Tibial nerve (tissue), 4 donors: ENCODE measurements at regions not wholly inside any gene's neighbourhood (a gene's known extent, or its start where the extent isn't known, plus 50 kb on each side); places are given as distances from the start of the nearest gene placed in this dataset.
"Not testable (repeated sequence)": the region's sequence is repeated elsewhere in the genome, so short reads cannot be mapped to it uniquely, and the experiment has no call there.

ENCODE experiments used
- DNase-seq, 2 donors: peaks; one replicate each; pipeline ENCODE4 v3.0.0-alpha.2; 2019; ENCODE audit warnings: low spot score in 2 of 2
- H3K27ac ChIP-seq, 4 donors: fragments of 200-600 bp; sonication (generic) in 3 of 4; one replicate each; pipeline ENCODE4 v1.5.1; 2017 to 2019; ENCODE audit warnings: mild to moderate bottlenecking in 1 of 4
- H3K27me3 ChIP-seq, 2 donors: fragments of 200-600 bp; sonication (generic) in 1 of 2; one replicate each; pipeline versions ENCODE4 v1.5.1 to v1.6.0; 2017 to 2019
- H3K36me3 ChIP-seq, 3 donors: fragments of 200-600 bp; sonication (generic); one replicate each; pipeline ENCODE4 v1.5.1; 2018 to 2019
- H3K4me1 ChIP-seq, 4 donors: fragments of 200-600 bp; sonication (generic) in 3 of 4; one replicate each; pipeline ENCODE4 v1.5.1; 2017 to 2019
- H3K4me3 ChIP-seq, 4 donors: fragments of 200-600 bp; sonication (generic) in 3 of 4; one replicate each; pipeline ENCODE4 v1.5.1; 2017 to 2019; ENCODE audit warnings: mild to moderate bottlenecking in 1 of 4, moderate library complexity in 1 of 4
- H3K9me3 ChIP-seq, 4 donors: fragments of 200-600 bp; sonication (generic) in 3 of 4; one replicate each; pipeline ENCODE4 v1.5.1; 2017 to 2019
- EP300 ChIP-seq, 2 donors: sonication (generic); formaldehyde crosslinking; IDR thresholded peaks; one replicate each; pipeline ENCODE4 v1.6.1; 2017; ENCODE audit warnings: antibody characterized with exemption in 2 of 2, mild to moderate bottlenecking in 1 of 2
- POLR2A ChIP-seq, 2 donors: fragments of 450-650 bp; IDR thresholded peaks; one replicate each; pipeline ENCODE4 v1.6.1; 2017; ENCODE audit warnings: antibody characterized with exemption in 2 of 2, mild to moderate bottlenecking in 2 of 2, moderate library complexity in 2 of 2
- WGBS, 2 donors: methylation state at CpG; one replicate each; pipeline ENCODE4 v1.1.5; 2018; 5-methylcytosine and 5-hydroxymethylcytosine counted together
- TF ChIP-seq, protein P1 (sequence below), 5 experiments: fragments of 200-600 bp in 3 of 5; fragments of 450-650 bp in 2 of 5; sonication (generic) in 3 of 5; IDR thresholded peaks; one replicate each; pipeline ENCODE4 v1.5.1; 2016 to 2019; ENCODE audit warnings: antibody characterized with exemption in 5 of 5, mild to moderate bottlenecking in 3 of 5, moderate library complexity in 2 of 5

DNA sequence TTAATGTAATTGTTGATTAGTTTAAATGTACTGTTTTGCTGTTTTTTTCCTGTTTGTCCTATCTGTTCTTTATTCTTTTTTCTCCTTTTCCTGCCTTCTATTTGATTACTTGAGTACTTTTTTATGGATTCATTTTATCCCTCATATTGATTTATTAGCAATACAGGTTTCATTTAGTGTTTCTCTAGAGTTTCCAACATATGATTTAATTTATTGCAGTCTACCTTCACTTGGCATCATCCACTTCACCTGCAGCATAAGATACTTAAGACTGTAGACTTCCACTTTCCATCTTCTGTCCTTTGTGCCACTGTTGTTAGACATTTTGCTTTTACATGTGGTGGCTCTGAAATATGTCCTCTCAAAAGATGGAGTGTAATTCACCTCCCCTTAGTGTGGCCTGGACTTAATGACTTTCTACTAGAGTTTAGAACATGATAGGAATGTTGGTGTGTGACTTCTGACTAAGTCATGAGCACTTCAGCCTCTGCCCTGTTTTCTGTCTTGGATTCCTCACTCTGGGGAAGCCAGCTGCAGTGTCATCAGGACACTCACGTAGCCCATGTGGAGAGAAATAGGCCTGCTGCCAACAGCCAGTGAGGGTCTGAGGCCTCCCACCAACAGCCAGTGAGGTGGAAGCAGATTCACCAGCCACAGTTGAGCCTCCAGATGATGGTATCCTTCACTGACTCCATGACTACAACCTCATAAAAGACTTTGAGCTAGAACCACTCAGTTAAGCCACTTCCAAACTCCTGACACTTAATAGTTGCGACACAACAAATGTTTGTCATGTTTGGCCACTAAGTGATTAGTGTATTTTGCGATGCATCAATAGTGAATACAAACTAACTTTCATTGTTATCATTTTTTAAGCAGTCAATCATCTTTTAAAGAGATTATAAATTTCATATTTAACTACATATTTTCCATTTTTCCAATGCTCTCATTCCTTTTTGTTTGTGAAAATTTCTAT, 643.5 kb upstream of the DPP6 start:
- 82 to 88% methylated on average over 3 of the region's 3 CpGs for WGBS, 2 donors
- Histone ChIP-seq H3K4me3 (no peak overlapping the region), H3K27me3 (no peaks in the 10 kb centered on the region), H3K4me1 (no peaks in the 10 kb centered on the region), H3K9me3 (peaks cover 0 to 16% (median 0%) of the 10 kb centered on the region in 4 donors), H3K36me3 (no peaks in the 10 kb centered on the region), H3K27ac (no peak overlapping the region)
- DNase-seq = no peak
- no peak for TF ChIP-seq EP300 (IDR thresholded peaks at IDR 0.05)
- TF ChIP-seq, protein P1, sequence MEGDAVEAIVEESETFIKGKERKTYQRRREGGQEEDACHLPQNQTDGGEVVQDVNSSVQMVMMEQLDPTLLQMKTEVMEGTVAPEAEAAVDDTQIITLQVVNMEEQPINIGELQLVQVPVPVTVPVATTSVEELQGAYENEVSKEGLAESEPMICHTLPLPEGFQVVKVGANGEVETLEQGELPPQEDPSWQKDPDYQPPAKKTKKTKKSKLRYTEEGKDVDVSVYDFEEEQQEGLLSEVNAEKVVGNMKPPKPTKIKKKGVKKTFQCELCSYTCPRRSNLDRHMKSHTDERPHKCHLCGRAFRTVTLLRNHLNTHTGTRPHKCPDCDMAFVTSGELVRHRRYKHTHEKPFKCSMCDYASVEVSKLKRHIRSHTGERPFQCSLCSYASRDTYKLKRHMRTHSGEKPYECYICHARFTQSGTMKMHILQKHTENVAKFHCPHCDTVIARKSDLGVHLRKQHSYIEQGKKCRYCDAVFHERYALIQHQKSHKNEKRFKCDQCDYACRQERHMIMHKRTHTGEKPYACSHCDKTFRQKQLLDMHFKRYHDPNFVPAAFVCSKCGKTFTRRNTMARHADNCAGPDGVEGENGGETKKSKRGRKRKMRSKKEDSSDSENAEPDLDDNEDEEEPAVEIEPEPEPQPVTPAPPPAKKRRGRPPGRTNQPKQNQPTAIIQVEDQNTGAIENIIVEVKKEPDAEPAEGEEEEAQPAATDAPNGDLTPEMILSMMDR (IDR thresholded peaks at IDR 0.05) = no peak
- TF ChIP-seq POLR2A (IDR thresholded peaks at IDR 0.05) = no peak

DNA sequence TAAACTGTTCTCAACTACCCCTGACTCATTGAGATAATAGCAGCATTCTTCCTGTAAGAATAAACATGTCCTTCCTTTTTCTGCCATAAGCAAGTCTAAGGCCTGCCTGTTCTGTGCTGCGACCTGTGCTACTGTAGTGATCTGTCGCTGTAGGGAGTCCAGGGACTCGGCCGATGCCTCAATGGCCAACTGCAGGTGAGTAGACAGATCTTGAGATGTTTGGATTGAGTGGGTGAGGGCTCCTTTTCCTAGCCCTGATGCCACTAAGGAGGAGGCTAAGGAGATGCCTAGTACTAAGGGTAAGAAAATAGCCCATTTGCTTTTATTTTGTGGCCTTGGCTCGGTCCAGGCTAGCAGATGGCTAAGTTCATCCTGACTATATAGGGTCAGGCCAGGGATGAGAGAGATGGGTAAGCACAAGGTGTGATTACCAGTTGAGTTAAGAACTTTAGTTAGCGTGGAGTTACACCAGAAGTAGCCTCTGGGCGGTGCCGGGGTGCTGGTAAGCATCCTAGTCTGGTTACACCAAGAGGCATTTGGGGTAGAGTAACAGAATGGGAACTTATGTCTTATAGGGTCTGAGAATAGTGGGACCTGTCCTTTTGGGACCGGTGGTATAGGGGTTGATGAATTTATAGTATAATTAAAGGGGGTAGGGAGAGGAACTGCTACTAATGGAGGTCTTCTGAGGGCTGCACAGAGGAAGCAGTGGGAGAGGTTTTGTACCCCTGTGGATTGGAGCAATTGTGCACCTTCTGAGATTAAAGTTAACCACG, 642.4 kb upstream of the DPP6 start:
- H3K36me3 ChIP-seq, DNase-seq, H3K27me3 ChIP-seq, H3K4me1 ChIP-seq, H3K4me3 ChIP-seq, H3K27ac ChIP-seq: not testable (repeated sequence)
- peaks cover 0 to 20% (median 0%) of the 10 kb centered on the region in 4 donors for H3K9me3 ChIP-seq
- WGBS, 2 donors = 93 to 94% methylated on average over 10 of the region's 10 CpGs

DNA sequence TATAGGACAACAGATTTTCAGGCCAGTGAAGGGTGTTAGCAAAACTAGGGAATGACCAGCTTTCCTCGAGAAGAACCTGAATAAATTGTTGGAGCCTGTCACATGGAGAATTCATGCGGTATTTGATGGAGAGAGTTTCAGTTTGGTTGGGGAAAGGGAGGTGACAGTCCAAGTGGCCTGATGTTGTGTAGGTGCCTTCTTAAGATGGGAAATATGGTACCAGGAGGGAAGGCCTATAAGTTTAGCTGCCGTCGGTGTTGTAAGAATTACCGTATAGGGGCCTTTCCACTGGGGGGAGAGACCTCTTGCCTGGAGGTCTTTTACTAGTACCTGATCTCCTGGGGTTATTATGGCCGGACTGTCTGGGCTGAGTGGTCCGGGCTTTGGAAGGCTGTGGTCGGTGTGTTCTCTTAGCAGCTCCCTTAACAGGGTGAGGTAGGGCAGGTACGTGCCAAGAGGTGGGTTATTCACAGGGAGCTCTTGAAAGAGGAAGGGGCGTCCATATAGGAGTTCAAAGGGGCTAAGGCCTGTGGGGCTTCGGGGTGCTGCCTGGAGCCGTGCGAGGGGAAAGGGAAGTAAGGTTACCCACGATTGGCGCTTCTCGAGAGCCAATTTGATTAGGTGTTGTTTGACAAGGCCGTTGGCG, 641.1 kb upstream of the DPP6 start:
- H3K4me1 ChIP-seq, H3K27me3 ChIP-seq, H3K27ac ChIP-seq, DNase-seq, H3K4me3 ChIP-seq, H3K36me3 ChIP-seq: not testable (repeated sequence)
- 87 to 92% methylated on average over 18 of the region's 18 CpGs for WGBS, 2 donors
- H3K9me3 ChIP-seq = peaks cover 0 to 20% (median 0%) of the 10 kb centered on the region in 4 donors

DNA sequence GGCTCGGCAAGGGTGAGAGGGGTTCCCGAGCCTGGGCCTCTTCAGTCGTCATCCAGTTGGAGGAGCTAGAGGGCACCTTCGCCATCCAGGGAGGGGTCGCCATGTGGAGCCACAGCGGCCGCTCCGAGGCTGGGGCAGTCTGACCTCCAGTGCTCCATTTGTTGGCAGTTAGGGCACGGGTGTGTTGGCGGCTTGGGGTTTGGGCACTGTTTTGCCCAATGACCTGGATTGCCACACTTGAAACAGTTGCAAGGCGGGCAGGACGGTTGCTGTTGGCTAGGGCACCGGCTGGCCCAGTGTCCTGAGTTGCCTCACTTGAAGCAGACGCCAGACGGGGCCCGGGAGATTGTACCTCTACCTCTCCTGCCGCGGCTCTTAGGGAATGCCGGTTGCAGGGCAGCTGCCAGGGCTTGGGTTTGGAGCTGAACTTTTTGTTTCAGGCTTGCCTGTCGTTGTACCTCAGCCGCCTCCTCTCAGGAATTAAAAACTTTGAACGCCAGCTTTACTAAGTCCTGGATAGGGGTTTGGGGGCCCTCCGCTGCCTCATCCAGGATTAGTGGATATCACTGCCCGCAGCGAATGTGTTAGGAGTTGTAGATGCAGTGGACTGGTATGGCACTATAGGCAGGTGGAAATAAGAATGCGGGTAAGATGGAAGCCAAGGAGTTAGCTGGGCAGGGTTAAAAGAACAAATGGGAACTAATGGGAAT, 639.9 kb upstream of the DPP6 start:
- not testable (repeated sequence) for DNase-seq, H3K27ac ChIP-seq, H3K36me3 ChIP-seq, H3K27me3 ChIP-seq, H3K4me1 ChIP-seq, H3K4me3 ChIP-seq
- peaks cover 0 to 22% (median 0%) of the 10 kb centered on the region in 4 donors for H3K9me3 ChIP-seq
- 94 to 95% methylated on average over 25 to 26 of the region's 26 CpGs for WGBS, 2 donors

DNA sequence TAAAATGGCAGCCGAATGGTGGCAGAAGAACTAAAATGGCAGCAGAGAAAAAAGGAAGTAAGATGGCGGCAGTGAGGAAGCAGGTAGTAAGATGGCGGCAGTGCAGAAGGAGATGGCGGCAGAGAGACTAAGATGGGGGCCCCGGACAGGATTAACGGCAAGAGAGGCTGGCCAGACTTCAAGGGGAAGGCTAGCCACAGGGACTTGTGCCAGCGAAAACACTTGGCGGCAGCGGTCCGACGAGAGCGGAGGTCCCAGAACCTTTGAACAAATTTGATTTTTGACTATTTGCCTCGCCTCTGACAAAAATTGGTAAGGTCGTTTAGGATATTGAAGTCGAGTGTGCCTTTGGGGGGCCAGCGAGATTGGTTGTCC, 639.4 kb upstream of the DPP6 start:
- WGBS, 2 donors = 94% methylated on average over 16 of the region's 16 CpGs
- DNase-seq, H3K4me1 ChIP-seq, H3K27me3 ChIP-seq, H3K27ac ChIP-seq, H3K4me3 ChIP-seq, H3K36me3 ChIP-seq: not testable (repeated sequence)
- H3K9me3 ChIP-seq = peaks cover 0 to 23% (median 0%) of the 10 kb centered on the region in 4 donors

DNA sequence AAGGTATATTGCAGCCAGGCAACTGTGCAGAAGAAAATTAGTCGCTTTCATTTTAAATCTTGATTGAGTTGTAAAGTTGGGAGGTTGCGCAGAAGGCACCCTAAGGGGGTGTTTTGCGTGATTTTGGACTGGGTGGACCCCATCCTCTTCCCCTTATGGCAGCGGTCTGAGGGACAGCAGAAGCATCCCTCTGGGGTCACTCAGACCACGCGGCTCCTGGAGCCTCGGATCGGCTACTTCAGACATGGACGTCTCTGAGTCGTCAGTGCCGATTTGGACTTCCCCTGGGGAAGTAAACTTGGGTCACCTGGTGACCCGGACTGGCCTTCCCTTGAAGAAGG, 639.0 kb upstream of the DPP6 start:
- H3K9me3 ChIP-seq = peaks cover 0 to 23% (median 0%) of the 10 kb centered on the region in 4 donors
- H3K27ac ChIP-seq = no peak overlapping the region
- H3K27me3 ChIP-seq = no peaks in the 10 kb centered on the region
- WGBS, 2 donors = 91 to 98% methylated on average over 12 of the region's 12 CpGs
- TF ChIP-seq, protein P1 (IDR thresholded peaks at IDR 0.05) = no peak
- TF ChIP-seq POLR2A (IDR thresholded peaks at IDR 0.05) (no peak), EP300 (IDR thresholded peaks at IDR 0.05) (no peak)
- no peak overlapping the region for H3K4me3 ChIP-seq
- DNase-seq = no peak
- no peaks in the 10 kb centered on the region for H3K36me3 ChIP-seq
- H3K4me1 ChIP-seq = no peaks in the 10 kb centered on the region
